Ascending aorta (tissue), 2 donors: ENCODE measurements at regions not wholly inside any gene's neighbourhood (a gene's known extent, or its start where the extent isn't known, plus 50 kb on each side); places are given as distances from the start of the nearest gene placed in this dataset.

Experiments
- DNase-seq, 2 donors: peaks; one replicate each; pipeline ENCODE4 v3.0.0-alpha.2; 2019; ENCODE audit warnings: low spot score in 2 of 2
- H3K27ac ChIP-seq, 2 donors: fragments of 200-600 bp; sonication (generic); one replicate each; pipeline ENCODE4 v1.5.1; 2016 to 2017; ENCODE audit warnings: mild to moderate bottlenecking in 1 of 2
- H3K27me3 ChIP-seq: fragments of 200-600 bp; sonication (generic); one replicate; pipeline ENCODE4 v1.5.1; 2017
- H3K36me3 ChIP-seq, 2 donors: fragments of 200-600 bp; sonication (generic); one replicate each; pipeline ENCODE4 v1.5.1; 2016
- H3K4me1 ChIP-seq, 2 donors: fragments of 200-600 bp; sonication (generic); one replicate each; pipeline ENCODE4 v1.5.1; 2016 to 2017; ENCODE audit warnings: mild to moderate bottlenecking in 1 of 2
- H3K4me3 ChIP-seq, 2 donors: fragments of 200-600 bp; sonication (generic); one replicate each; pipeline ENCODE4 v1.5.1; 2016 to 2017; ENCODE audit warnings: mild to moderate bottlenecking in 1 of 2
- H3K9me3 ChIP-seq, 2 donors: fragments of 200-600 bp; sonication (generic); one replicate each; pipeline ENCODE4 v1.5.1; 2016
- CTCF ChIP-seq, 3 experiments: fragments of 200-600 bp in 2 of 3; fragments of 450-650 bp in 1 of 3; sonication (generic) in 2 of 3; IDR thresholded peaks; one replicate each; pipeline ENCODE4 v1.5.1; 2016 to 2019; ENCODE audit warnings: antibody characterized with exemption in 3 of 3, mild to moderate bottlenecking in 1 of 3, moderate library complexity in 1 of 3
- intact Hi-C: fragments of 100-400 bp; cut with DNase I; formaldehyde crosslinking; loops from one replicate; pipeline ENCODE4 v1.15.1; 2023

- H3K36me3 ChIP-seq, result no peaks in the 10 kb centered on the region
- H3K27ac ChIP-seq, result no peak overlapping the region
- intact Hi-C loops, result no loop called here
- no peaks in the 10 kb centered on the region for H3K9me3 ChIP-seq
- no peak for TF ChIP-seq CTCF (IDR thresholded peaks at IDR 0.05)
- no peaks in the 10 kb centered on the region for H3K27me3 ChIP-seq
- no peaks in the 10 kb centered on the region for H3K4me1 ChIP-seq
- no peak for DNase-seq
- no peak overlapping the region for H3K4me3 ChIP-seq
These were observed 216.6 kb upstream of the DSEL start for GRCh38 chr18:67733088-67733487.

- no peaks in the 10 kb centered on the region for H3K4me1 ChIP-seq
- H3K36me3 ChIP-seq, result no peaks in the 10 kb centered on the region
- no peak for TF ChIP-seq CTCF (IDR thresholded peaks at IDR 0.05)
- no peaks in the 10 kb centered on the region for H3K9me3 ChIP-seq
- H3K4me3 ChIP-seq, result no peak overlapping the region
- DNase-seq, result no peak
- H3K27ac ChIP-seq, result no peak overlapping the region
- no peaks in the 10 kb centered on the region for H3K27me3 ChIP-seq
- intact Hi-C loops, result no loop called here
These were observed 215.3 kb upstream of the DSEL start for GRCh38 chr18:67731851-67732250.

- no peak overlapping the region for H3K4me3 ChIP-seq
- no peaks in the 10 kb centered on the region for H3K27me3 ChIP-seq
- no peaks in the 10 kb centered on the region for H3K4me1 ChIP-seq
- H3K27ac ChIP-seq, result no peak overlapping the region
- no peaks in the 10 kb centered on the region for H3K36me3 ChIP-seq
- no peak for TF ChIP-seq CTCF (IDR thresholded peaks at IDR 0.05)
- DNase-seq, result no peak
- no peaks in the 10 kb centered on the region for H3K9me3 ChIP-seq
- intact Hi-C loops, result no loop called here
These were observed 214.4 kb upstream of the DSEL start for GRCh38 chr18:67730886-67731285.

GRCh38 chr18:67728364-67728763, 211.8 kb upstream of the DSEL start:
- Histone ChIP-seq H3K36me3 (no peaks in the 10 kb centered on the region), H3K27ac (no peak overlapping the region), H3K9me3 (no peaks in the 10 kb centered on the region), H3K4me1 (no peaks in the 10 kb centered on the region), H3K4me3 (no peak overlapping the region), H3K27me3 (no peaks in the 10 kb centered on the region)
- intact Hi-C loops, result no loop called here
- no peak for TF ChIP-seq CTCF (IDR thresholded peaks at IDR 0.05)
- no peak for DNase-seq

GRCh38 chr18:67726882-67727281, 210.4 kb upstream of the DSEL start:
- Histone ChIP-seq H3K4me3 (no peak overlapping the region), H3K9me3 (no peaks in the 10 kb centered on the region), H3K27me3 (no peaks in the 10 kb centered on the region), H3K4me1 (no peaks in the 10 kb centered on the region), H3K27ac (no peak overlapping the region), H3K36me3 (no peaks in the 10 kb centered on the region)
- TF ChIP-seq CTCF (IDR thresholded peaks at IDR 0.05), result no peak
- no peak for DNase-seq
- intact Hi-C loops, result no loop called here

- Histone ChIP-seq H3K36me3 (no peaks in the 10 kb centered on the region), H3K4me3 (no peak overlapping the region), H3K27ac (no peak overlapping the region), H3K27me3 (no peaks in the 10 kb centered on the region), H3K9me3 (no peaks in the 10 kb centered on the region), H3K4me1 (no peaks in the 10 kb centered on the region)
- no peak for TF ChIP-seq CTCF (IDR thresholded peaks at IDR 0.05)
- intact Hi-C loops, result no loop called here
- DNase-seq, result no peak
These were observed 201.3 kb upstream of the DSEL start for GRCh38 chr18:67717800-67718199.
